GM13976 (cell line): ENCODE measurements at regions not wholly inside any gene's neighbourhood (a gene's known extent, or its start where the extent isn't known, plus 50 kb on each side); places are given as distances from the start of the nearest gene placed in this dataset.

Experiments
- DNase-seq: peaks from one replicate; pipeline ENCODE4 v3.0.0; 2012; ENCODE audit warnings: low spot score
- CTCF ChIP-seq: IDR thresholded peaks from 2 replicates; pipeline ENCODE4 v1.5.1; 2012; ENCODE audit warnings: borderline replicate concordance, mild to moderate bottlenecking; ENCODE audit not compliant: insufficient read depth; ENCODE audit errors: extremely low read depth, missing control alignments, control extremely low read depth
- in situ Hi-C: fragments of 300-500 bp; cut with MboI; formaldehyde crosslinking; loops from one replicate; pipeline ENCODE4 v1.12.0; 2022; ENCODE audit warnings: low sequenced_read_pairs, mixed read lengths, inconsistent platforms; ENCODE audit not compliant: unreplicated experiment

GRCh38 chr2:219759801-219760200, 132.4 kb downstream of the SLC4A3 start:
- in situ Hi-C loops = no loop called here
- no peak for DNase-seq

GRCh38 chr2:219765231-219765911, 137.9 kb downstream of the SLC4A3 start:
- DNase-seq = no peak
- no peak for TF ChIP-seq CTCF
- in situ Hi-C loops = no loop called here

More at GRCh38 chr2:219759801-219760200, 132.4 kb downstream of the SLC4A3 start:
- no peak for TF ChIP-seq CTCF

DNA sequence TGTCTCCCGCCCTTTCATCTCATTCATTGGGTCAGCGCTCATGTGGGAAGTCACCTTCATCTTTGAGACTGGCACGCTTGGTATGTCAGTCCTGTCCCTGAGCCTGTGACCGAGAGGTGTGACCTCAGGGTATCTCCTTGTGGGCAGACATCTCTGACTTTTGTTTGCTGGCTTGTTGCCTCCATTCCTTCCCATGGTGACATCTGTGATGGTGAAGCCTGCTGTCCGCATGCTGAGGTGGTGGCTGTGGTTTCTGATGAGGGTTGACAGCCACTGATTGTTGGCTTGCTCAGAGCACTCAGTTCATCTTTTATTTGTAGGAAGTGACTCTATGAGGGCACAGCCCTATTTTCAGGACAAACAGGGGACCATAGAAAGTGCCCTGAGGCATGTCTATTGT, 139.2 kb downstream of the SLC4A3 start:
- in situ Hi-C loops = no loop called here
- DNase-seq = no peak
- no peak for TF ChIP-seq CTCF

DNA sequence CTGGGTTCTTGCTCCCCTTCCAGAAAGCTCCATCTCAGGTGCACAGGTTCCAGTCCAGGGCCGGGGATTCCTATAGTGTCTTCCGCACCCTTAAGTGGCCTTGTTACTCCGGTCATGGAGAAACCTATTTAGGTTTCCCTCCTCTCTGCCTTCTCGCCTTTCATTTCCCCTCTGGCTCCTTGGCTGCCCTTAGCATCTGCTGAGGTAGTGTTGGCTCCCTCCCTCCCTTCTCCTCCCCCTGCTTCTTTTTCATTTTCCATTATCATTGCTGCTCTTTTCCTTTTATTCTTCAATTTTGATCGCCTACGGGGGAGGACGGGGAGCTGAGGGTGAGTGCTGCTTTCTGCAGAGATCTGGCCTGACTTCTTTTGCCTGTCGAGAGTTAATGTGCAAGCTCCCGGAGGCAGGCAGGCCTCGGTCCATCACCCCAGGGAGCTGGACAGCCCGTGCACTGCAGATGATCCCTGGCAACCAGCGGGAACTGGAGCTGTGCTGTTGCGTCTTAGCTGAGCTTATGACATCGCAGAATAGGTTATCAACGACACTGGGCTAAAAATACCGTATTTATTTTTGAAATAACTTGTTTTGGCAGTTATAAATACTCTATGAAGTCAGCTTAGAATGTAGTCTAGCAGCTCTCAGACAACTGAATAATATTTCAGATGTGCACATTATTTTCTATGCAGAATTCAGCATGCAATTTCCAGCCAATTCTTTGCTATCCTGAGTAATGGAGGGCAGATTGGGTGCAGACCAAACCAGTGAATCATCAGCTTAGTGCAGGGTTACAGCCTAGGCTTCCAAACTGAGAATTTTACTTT, 141.9 kb downstream of the SLC4A3 start:
- in situ Hi-C loops = no loop called here
- DNase-seq = no peak
- TF ChIP-seq CTCF = no peak

- DNase-seq = no peak
- in situ Hi-C loops = no loop called here
Observed at GRCh38 chr2:219772103-219772635, 144.7 kb downstream of the SLC4A3 start.

GRCh38 chr2:219772697-219773096, 145.3 kb downstream of the SLC4A3 start:
- DNase-seq = no peak
- in situ Hi-C loops = no loop called here
- no peak for TF ChIP-seq CTCF

More at GRCh38 chr2:219772103-219772635, 144.7 kb downstream of the SLC4A3 start:
- no peak for TF ChIP-seq CTCF
